ENCODE measurements at regions not wholly inside any gene's neighbourhood (a gene's known extent, or its start where the extent isn't known, plus 50 kb on each side); places are given as distances from the start of the nearest gene placed in this dataset.

GRCh38 chr11:119845756-119846155 is 116.8 kb upstream of the NECTIN1 start:
- no peaks in the 10 kb centered on the region for H3K36me3 ChIP-seq (ENCODE audit: insufficient read depth, low read length)

GRCh38 chr11:119845305-119845704 is 116.3 kb upstream of the NECTIN1 start:
- Histone ChIP-seq H3K4me3 (ENCODE audit: low read length) (no peak overlapping the region), H3K9me3 (ENCODE audit: low read length) (peaks cover 4% of the 10 kb centered on the region), H3K27me3 (ENCODE audit: insufficient read depth, low read length) (no peaks in the 10 kb centered on the region), H3K36me3 (ENCODE audit: insufficient read depth, low read length) (no peaks in the 10 kb centered on the region), H3K4me1 (ENCODE audit: insufficient read depth, low read length) (no peaks in the 10 kb centered on the region), H2AFZ (ENCODE audit: low read depth, low read length) (no peak overlapping the region)

More at GRCh38 chr11:119845756-119846155, 116.8 kb upstream of the NECTIN1 start:
- Histone ChIP-seq H3K4me1 (ENCODE audit: insufficient read depth, low read length) (no peaks in the 10 kb centered on the region), H3K9me3 (ENCODE audit: low read length) (peaks cover 4% of the 10 kb centered on the region), H2AFZ (ENCODE audit: low read depth, low read length) (no peak overlapping the region), H3K4me3 (ENCODE audit: low read length) (no peak overlapping the region), H3K27me3 (ENCODE audit: insufficient read depth, low read length) (no peaks in the 10 kb centered on the region)

DNA sequence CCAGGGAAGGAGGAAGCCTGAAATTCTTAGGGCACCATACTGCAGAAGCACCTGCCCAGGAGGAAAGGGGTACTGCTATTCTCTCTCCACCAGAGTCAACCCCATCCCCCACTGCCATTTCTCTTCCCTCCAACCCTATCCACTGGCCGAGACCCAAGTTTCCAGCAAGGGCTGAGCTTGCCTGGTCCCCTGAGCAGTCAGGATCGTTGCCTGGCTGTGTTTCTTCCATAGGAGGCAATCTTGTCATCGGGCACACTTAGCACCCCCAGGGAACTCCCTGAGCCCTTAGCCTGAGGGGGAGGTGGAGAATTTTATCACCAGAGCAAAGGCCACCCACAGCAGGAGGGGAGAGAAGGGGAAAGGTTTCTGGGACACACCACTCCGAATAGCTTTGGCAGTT is 115.8 kb upstream of the NECTIN1 start:
- Histone ChIP-seq H2AFZ (ENCODE audit: low read depth, low read length) (no peak overlapping the region), H3K27me3 (ENCODE audit: insufficient read depth, low read length) (no peaks in the 10 kb centered on the region), H3K4me3 (ENCODE audit: low read length) (no peak overlapping the region), H3K9me3 (ENCODE audit: low read length) (peaks cover 4% of the 10 kb centered on the region), H3K4me1 (ENCODE audit: insufficient read depth, low read length) (no peaks in the 10 kb centered on the region), H3K36me3 (ENCODE audit: insufficient read depth, low read length) (no peaks in the 10 kb centered on the region)

DNA sequence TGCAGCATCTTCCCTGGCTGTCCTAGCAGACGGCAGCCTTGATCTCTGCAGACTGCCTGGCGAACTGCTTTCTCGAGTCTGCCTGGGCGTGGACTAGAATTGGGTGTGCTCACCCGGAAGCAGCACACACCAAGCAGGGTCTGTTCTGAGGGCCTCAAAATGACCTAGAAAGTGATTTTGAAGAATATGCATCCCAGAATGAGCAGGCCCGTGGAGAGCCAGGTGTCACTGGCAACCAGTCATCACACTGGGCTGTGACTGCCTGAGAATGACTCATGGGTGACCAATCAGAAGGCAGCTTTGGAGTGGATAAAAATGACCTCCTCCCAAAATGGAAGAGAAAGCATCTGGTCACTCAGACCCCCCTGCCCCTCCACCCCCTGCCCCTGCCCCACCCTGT is 114.9 kb upstream of the NECTIN1 start:
- Histone ChIP-seq H3K9me3 (ENCODE audit: low read length) (peaks cover 4% of the 10 kb centered on the region), H3K4me1 (ENCODE audit: insufficient read depth, low read length) (no peaks in the 10 kb centered on the region), H3K27me3 (ENCODE audit: insufficient read depth, low read length) (no peaks in the 10 kb centered on the region), H3K4me3 (ENCODE audit: low read length) (no peak overlapping the region), H3K36me3 (ENCODE audit: insufficient read depth, low read length) (no peaks in the 10 kb centered on the region), H2AFZ (ENCODE audit: low read depth, low read length) (no peak overlapping the region)

DNA sequence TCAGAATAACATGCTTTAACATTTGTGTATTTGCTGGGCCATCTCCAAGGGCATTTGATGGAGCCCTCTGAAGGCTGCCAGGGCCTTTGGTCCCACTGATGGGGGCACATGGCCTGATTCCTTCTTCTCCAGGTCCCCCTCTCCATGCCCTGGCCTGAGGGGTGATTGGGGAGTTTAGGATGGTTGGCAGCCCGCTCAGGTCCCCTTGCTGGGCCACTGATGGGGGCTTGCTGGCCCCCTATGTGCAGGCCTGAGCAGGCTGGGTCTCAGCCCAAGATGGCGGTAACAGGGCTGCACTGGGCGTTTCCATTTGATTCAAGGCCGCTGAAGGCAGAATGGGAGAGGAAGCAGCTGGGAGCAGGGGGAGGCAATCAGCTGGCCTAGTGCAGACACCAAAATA is 113.7 kb upstream of the NECTIN1 start:
- no peaks in the 10 kb centered on the region for H3K4me1 ChIP-seq (ENCODE audit: insufficient read depth, low read length)
- H3K27me3 ChIP-seq (ENCODE audit: insufficient read depth, low read length): no peaks in the 10 kb centered on the region
- no peaks in the 10 kb centered on the region for H3K36me3 ChIP-seq (ENCODE audit: insufficient read depth, low read length)
- no peak overlapping the region for H2AFZ ChIP-seq (ENCODE audit: low read depth, low read length)
- H3K9me3 ChIP-seq (ENCODE audit: low read length): peaks cover 4% of the 10 kb centered on the region
- no peak overlapping the region for H3K4me3 ChIP-seq (ENCODE audit: low read length)

DNA sequence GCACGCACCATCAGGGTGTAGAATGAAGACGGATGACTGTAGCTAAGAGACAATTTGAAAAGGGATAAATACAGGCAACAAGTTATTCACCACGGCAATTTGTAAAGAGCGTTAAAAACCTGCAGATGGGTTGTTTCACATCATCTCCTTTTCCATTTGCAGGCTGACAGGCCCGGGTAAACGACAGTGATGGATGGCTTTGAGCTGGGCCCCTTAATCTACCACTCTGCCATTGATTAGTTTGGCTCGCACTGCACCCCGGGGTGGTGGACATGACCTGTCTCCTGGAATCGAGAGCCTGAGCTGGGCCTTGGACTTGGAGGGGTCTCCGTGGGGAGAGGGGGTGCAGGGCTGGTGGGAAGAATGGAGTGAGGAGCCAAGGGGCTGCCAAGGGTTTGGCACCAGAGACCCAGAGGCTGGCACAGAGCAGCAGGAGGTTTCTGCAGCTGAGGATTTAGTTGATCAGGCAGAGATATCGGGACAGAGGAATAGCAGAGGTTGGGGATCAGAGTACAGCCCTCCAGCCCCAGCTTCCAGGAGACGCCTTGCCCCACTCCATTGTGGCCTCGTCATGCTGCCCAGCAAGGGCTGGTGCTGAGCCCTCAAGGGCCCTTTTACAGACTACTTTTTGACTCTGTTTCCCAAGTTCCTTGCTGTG is 110.6 kb upstream of the NECTIN1 start:
- H3K4me3 ChIP-seq (ENCODE audit: low read length): no peak overlapping the region
- H3K4me1 ChIP-seq (ENCODE audit: insufficient read depth, low read length): no peaks in the 10 kb centered on the region
- H2AFZ ChIP-seq (ENCODE audit: low read depth, low read length): no peak overlapping the region
- no peaks in the 10 kb centered on the region for H3K36me3 ChIP-seq (ENCODE audit: insufficient read depth, low read length)
- no peaks in the 10 kb centered on the region for H3K9me3 ChIP-seq (ENCODE audit: low read length)
- H3K27me3 ChIP-seq (ENCODE audit: insufficient read depth, low read length): no peaks in the 10 kb centered on the region

GRCh38 chr11:119835753-119836152 is 106.8 kb upstream of the NECTIN1 start:
- Histone ChIP-seq H3K27me3 (ENCODE audit: insufficient read depth, low read length) (no peaks in the 10 kb centered on the region), H2AFZ (ENCODE audit: low read depth, low read length) (no peak overlapping the region), H3K36me3 (ENCODE audit: insufficient read depth, low read length) (no peaks in the 10 kb centered on the region), H3K9me3 (ENCODE audit: low read length) (no peaks in the 10 kb centered on the region), H3K4me1 (ENCODE audit: insufficient read depth, low read length) (no peaks in the 10 kb centered on the region), H3K4me3 (ENCODE audit: low read length) (no peak overlapping the region)

- Histone ChIP-seq H3K4me3 (ENCODE audit: low read length) (no peak overlapping the region), H3K4me1 (ENCODE audit: insufficient read depth, low read length) (no peaks in the 10 kb centered on the region), H2AFZ (ENCODE audit: low read depth, low read length) (no peak overlapping the region), H3K36me3 (ENCODE audit: insufficient read depth, low read length) (no peaks in the 10 kb centered on the region), H3K9me3 (ENCODE audit: low read length) (no peaks in the 10 kb centered on the region), H3K27me3 (ENCODE audit: insufficient read depth, low read length) (no peaks in the 10 kb centered on the region)
These were observed 103.4 kb upstream of the NECTIN1 start for GRCh38 chr11:119832202-119832935.

DNA sequence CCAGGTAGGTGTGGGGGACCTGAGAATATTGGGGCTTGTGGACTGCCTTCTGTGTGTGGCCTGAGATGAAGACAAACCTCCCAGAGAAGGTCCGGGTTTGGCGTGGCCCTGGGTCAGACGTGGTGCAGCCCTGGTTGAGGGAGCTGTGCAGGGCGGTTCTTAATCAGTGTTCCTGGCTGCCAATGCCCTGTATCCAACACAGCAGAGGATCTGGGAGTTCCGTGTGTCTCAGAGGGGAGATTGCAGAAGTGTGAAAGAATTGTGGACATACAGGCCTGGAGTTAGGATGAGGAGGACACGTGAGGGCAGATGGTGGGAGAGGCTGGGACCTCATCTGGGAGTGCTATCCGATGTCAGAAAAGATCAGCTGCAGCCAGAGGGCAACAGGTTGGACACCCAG is 102.0 kb upstream of the NECTIN1 start:
- H3K4me3 ChIP-seq (ENCODE audit: low read length): no peak overlapping the region
- no peaks in the 10 kb centered on the region for H3K9me3 ChIP-seq (ENCODE audit: low read length)
- H2AFZ ChIP-seq (ENCODE audit: low read depth, low read length): no peak overlapping the region
- H3K36me3 ChIP-seq (ENCODE audit: insufficient read depth, low read length): no peaks in the 10 kb centered on the region
- H3K4me1 ChIP-seq (ENCODE audit: insufficient read depth, low read length): no peaks in the 10 kb centered on the region
- H3K27me3 ChIP-seq (ENCODE audit: insufficient read depth, low read length): no peaks in the 10 kb centered on the region

DNA sequence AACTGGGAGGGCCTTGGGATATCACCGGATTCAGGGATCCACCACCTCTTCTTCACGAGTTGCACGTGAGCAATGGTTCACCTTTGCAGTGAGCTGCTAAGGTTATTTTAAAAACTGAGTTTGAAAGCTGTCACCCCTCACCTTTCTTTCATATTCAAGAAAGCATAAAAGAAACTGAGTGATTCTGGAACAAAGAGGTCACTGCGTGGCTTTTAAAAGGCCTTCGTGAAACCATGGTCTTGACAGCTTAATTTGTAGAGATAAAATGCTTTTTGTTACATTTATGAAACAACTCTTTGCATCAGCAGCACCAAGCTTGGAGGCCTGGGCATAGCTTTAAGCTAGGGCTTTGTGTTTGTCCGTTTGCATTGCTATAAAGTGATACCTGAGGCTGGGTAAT is 101.4 kb upstream of the NECTIN1 start:
- Histone ChIP-seq H3K36me3 (ENCODE audit: insufficient read depth, low read length) (no peaks in the 10 kb centered on the region), H3K4me3 (ENCODE audit: low read length) (no peak overlapping the region), H3K9me3 (ENCODE audit: low read length) (no peaks in the 10 kb centered on the region), H3K4me1 (ENCODE audit: insufficient read depth, low read length) (no peaks in the 10 kb centered on the region), H2AFZ (ENCODE audit: low read depth, low read length) (no peak overlapping the region), H3K27me3 (ENCODE audit: insufficient read depth, low read length) (no peaks in the 10 kb centered on the region)

GRCh38 chr11:119829402-119829801 is 100.4 kb upstream of the NECTIN1 start:
- no peak overlapping the region for H2AFZ ChIP-seq (ENCODE audit: low read depth, low read length)
- H3K4me1 ChIP-seq (ENCODE audit: insufficient read depth, low read length): no peaks in the 10 kb centered on the region
- no peaks in the 10 kb centered on the region for H3K9me3 ChIP-seq (ENCODE audit: low read length)
- H3K4me3 ChIP-seq (ENCODE audit: low read length): no peak overlapping the region
- no peaks in the 10 kb centered on the region for H3K36me3 ChIP-seq (ENCODE audit: insufficient read depth, low read length)
- H3K27me3 ChIP-seq (ENCODE audit: insufficient read depth, low read length): no peaks in the 10 kb centered on the region

- Histone ChIP-seq H3K4me3 (ENCODE audit: low read length) (no peak overlapping the region), H3K4me1 (ENCODE audit: insufficient read depth, low read length) (no peaks in the 10 kb centered on the region), H3K27me3 (ENCODE audit: insufficient read depth, low read length) (no peaks in the 10 kb centered on the region), H3K36me3 (ENCODE audit: insufficient read depth, low read length) (no peaks in the 10 kb centered on the region), H3K9me3 (ENCODE audit: low read length) (no peaks in the 10 kb centered on the region), H2AFZ (ENCODE audit: low read depth, low read length) (no peak overlapping the region)
These were observed 99.8 kb upstream of the NECTIN1 start for GRCh38 chr11:119828819-119829218.

DNA sequence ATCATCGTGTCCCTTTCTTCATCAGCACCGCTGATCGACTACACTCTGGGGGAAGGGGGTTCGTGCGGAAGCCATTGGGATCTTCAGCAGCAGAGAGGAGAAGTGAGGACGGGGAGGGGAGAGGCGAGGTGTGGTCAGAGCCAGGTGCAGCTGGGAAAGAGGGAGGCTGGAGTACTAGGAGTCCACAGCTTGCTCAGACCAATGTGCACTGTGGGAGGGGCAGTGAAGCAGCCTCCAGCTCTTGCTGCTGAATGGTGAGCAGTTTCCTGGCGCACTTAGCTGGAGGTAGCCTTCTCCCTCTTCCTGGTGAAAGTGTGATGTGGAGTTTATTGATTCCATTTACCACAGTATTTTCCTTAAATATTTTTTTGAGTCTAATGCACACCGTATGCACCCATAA is 99.0 kb upstream of the NECTIN1 start:
- Histone ChIP-seq H2AFZ (ENCODE audit: low read depth, low read length) (no peak overlapping the region), H3K4me3 (ENCODE audit: low read length) (no peak overlapping the region), H3K27me3 (ENCODE audit: insufficient read depth, low read length) (no peaks in the 10 kb centered on the region), H3K36me3 (ENCODE audit: insufficient read depth, low read length) (no peaks in the 10 kb centered on the region), H3K9me3 (ENCODE audit: low read length) (no peaks in the 10 kb centered on the region), H3K4me1 (ENCODE audit: insufficient read depth, low read length) (no peaks in the 10 kb centered on the region)

- Histone ChIP-seq H3K4me3 (ENCODE audit: low read length) (no peak overlapping the region), H2AFZ (ENCODE audit: low read depth, low read length) (no peak overlapping the region), H3K9me3 (ENCODE audit: low read length) (no peaks in the 10 kb centered on the region), H3K36me3 (ENCODE audit: insufficient read depth, low read length) (no peaks in the 10 kb centered on the region), H3K27me3 (ENCODE audit: insufficient read depth, low read length) (no peaks in the 10 kb centered on the region), H3K4me1 (ENCODE audit: insufficient read depth, low read length) (no peaks in the 10 kb centered on the region)
These were observed 98.1 kb upstream of the NECTIN1 start for GRCh38 chr11:119827113-119827512.
